K562 (cell line): ENCODE measurements at regions not wholly inside any gene's neighbourhood (a gene's known extent, or its start where the extent isn't known, plus 50 kb on each side); places are given as distances from the start of the nearest gene placed in this dataset.

Experiments
- ATAC-seq: fragments of 200-7000 bp; cut with Tn5 transposase; 3 replicates; pipeline ENCODE4 v1.9.1; 2020; ENCODE audit warnings: moderate library complexity
- BruUV-seq: library from RNA; stranded (reverse); fragments of 400-500 nt; replicated peaks from 2 replicates; lab custom pipeline; 2021; lab: Mats Ljungman, UMichigan
- CTCF ChIA-PET: fragments of 300-600 bp; formaldehyde crosslinking; extraction: SDS; loops from one replicate; lab custom pipeline; 2021; ENCODE audit warnings: low intra/inter-chr PET ratio; lab: Yijun Ruan, JAX
- POLR2A ChIA-PET: fragments of 300-600, 350-650 bp; sonication (Branson Sonifier 250); formaldehyde crosslinking; extraction: SDS; loops from one replicate; lab custom pipeline; 2021; ENCODE audit warnings: antibody characterized with exemption, inconsistent platforms; lab: Yijun Ruan, JAX
- DNase-seq, 4 experiments: peaks; one replicate each; pipeline versions ENCODE4 v3.0.0 to v3.0.0-alpha.2; 2011 to 2018; ENCODE audit warnings: low spot score in 3 of 4, mixed read lengths in 3 of 4; ENCODE audit errors: extremely low read depth in 1 of 4
- FAIRE-seq: peaks from 2 replicates; lab custom pipeline; 2011; peaks lifted over from hg19 to GRCh38; lab: Jason Lieb, UNC
- H2AFZ ChIP-seq: 2 replicates; pipeline ENCODE4 v1.6.0; 2011; ENCODE audit warnings: low read depth, low read length, control low read depth, inconsistent platforms
- H3K27ac ChIP-seq: fragments of 200-600 bp; 3 replicates; pipeline ENCODE4 v1.8.0; 2011; ENCODE audit warnings: low read depth, mild to moderate bottlenecking, control low read depth, inconsistent platforms, low read length, moderate library complexity, mixed read lengths; ENCODE audit errors: extremely low read depth
- H3K27me3 ChIP-seq, 2 experiments: fragments of 300-600 bp in 1 of 2; 2 replicates in 1 of 2; 3 replicates in 1 of 2; pipeline versions ENCODE4 v1.6.0 to v1.8.0; 2011; ENCODE audit warnings: inconsistent platforms in 2 of 2, low read length in 2 of 2, mild to moderate bottlenecking in 1 of 2, mixed read lengths in 1 of 2, moderate library complexity in 1 of 2; ENCODE audit not compliant: control insufficient read depth in 2 of 2, insufficient read depth in 2 of 2
- H3K36me3 ChIP-seq: fragments of 300-600 bp; 3 replicates; pipeline ENCODE4 v1.8.0; 2011; ENCODE audit warnings: mild to moderate bottlenecking, low read length, inconsistent platforms; ENCODE audit not compliant: control insufficient read depth, insufficient read depth
- H3K4me1 ChIP-seq, 2 experiments: fragments of 200-600 bp in 1 of 2; replicated peaks in 1 of 2; 2 replicates in 1 of 2; 3 replicates in 1 of 2; pipeline versions ENCODE4 v1.5.1 to v1.8.0; 2011; ENCODE audit warnings: inconsistent platforms in 2 of 2, low read length in 2 of 2, mild to moderate bottlenecking in 1 of 2, mixed read lengths in 1 of 2, moderate library complexity in 1 of 2; ENCODE audit not compliant: control insufficient read depth in 2 of 2, insufficient read depth in 2 of 2
- H3K4me2 ChIP-seq: 2 replicates; pipeline ENCODE4 v1.6.1; 2011; ENCODE audit warnings: low read length, control low read depth, inconsistent platforms, mixed read lengths; ENCODE audit not compliant: insufficient read depth
- H3K4me3 ChIP-seq: fragments of 200-600 bp; sonication (generic), shearing (Covaris generic); 2 replicates; pipeline ENCODE4 v1.5.1; 2016; ENCODE audit warnings: control low read depth, inconsistent platforms
- H3K79me2 ChIP-seq: fragments of 200-600 bp; 3 replicates; pipeline ENCODE4 v1.8.0; 2011; ENCODE audit warnings: low read length, inconsistent platforms; ENCODE audit not compliant: control insufficient read depth, insufficient read depth
- H3K9ac ChIP-seq, 2 experiments: 2 replicates each; pipeline versions ENCODE4 v1.6.0 to v1.6.1; 2011; ENCODE audit warnings: low read depth in 2 of 2, low read length in 2 of 2, control low read depth in 1 of 2, inconsistent platforms in 1 of 2, mild to moderate bottlenecking in 1 of 2, mixed read lengths in 1 of 2; ENCODE audit not compliant: insufficient read depth in 1 of 2
- H3K9me1 ChIP-seq: one replicate; pipeline ENCODE4 v1.6.0; 2011; ENCODE audit warnings: inconsistent platforms, mild to moderate bottlenecking, low read length, moderate library complexity; ENCODE audit not compliant: control insufficient read depth, insufficient read depth
- H3K9me3 ChIP-seq: replicated peaks from 2 replicates; pipeline ENCODE4 v1.5.1; 2011; ENCODE audit warnings: low read depth, low read length, inconsistent platforms; ENCODE audit not compliant: control insufficient read depth, insufficient read depth
- H4K20me1 ChIP-seq: replicated peaks from 2 replicates; pipeline ENCODE4 v1.6.1; 2011; ENCODE audit warnings: low read length, inconsistent platforms, mixed read lengths; ENCODE audit not compliant: control insufficient read depth, insufficient read depth
- BMI1 ChIP-seq: fragments of 150-350 bp; IDR thresholded peaks from 2 replicates; pipeline ENCODE4 v1.6.1; 2014; ENCODE audit warnings: low read length
- L3MBTL2 ChIP-seq: fragments of 450-650 bp; IDR thresholded peaks from 2 replicates; pipeline ENCODE4 v1.6.1; 2016; ENCODE audit warnings: mild to moderate bottlenecking, moderate library complexity
- RAD21 ChIP-seq, 2 experiments: fragments of 250-450 bp in 1 of 2; fragments of 450-650 bp in 1 of 2; sonication (Bioruptor Pico) in 1 of 2; formaldehyde crosslinking in 1 of 2; IDR thresholded peaks in 1 of 2; conservative IDR thresholded peaks in 1 of 2; 2 replicates each; pipeline versions ENCODE4 v1.4.0 to v1.8.0; 2020 to 2022; ENCODE audit warnings: mild to moderate bottlenecking in 2 of 2, moderate library complexity in 1 of 2
- SIX5 ChIP-seq, 2 experiments: IDR thresholded peaks; 2 replicates each; pipeline ENCODE4 v1.6.1; 2011; ENCODE audit warnings: low read length in 2 of 2, borderline replicate concordance in 1 of 2, low read depth in 1 of 2, mild to moderate bottlenecking in 1 of 2, moderate library complexity in 1 of 2; ENCODE audit not compliant: insufficient read depth in 1 of 2
- SRF ChIP-seq, 2 experiments: fragments of 250-450, 450-650 bp in 1 of 2; sonication (Bioruptor Pico) in 1 of 2; sonication (generic) in 1 of 2; formaldehyde crosslinking; IDR thresholded peaks; 2 replicates each; pipeline versions ENCODE4 v1.5.0 to v1.5.1; 2020 to 2022; ENCODE audit warnings: mild to moderate bottlenecking in 1 of 2, missing genetic modification reagents in 1 of 2
- SRSF9 ChIP-seq: fragments of 200-400 bp; formaldehyde crosslinking; IDR thresholded peaks from 2 replicates; pipeline ENCODE4 v1.6.1; 2017; ENCODE audit warnings: low read depth, low read length, borderline replicate concordance
- ZNF75A ChIP-seq: fragments of 450-650 bp; formaldehyde crosslinking; IDR thresholded peaks from 2 replicates; pipeline ENCODE4 v1.4.0; 2020; ENCODE audit warnings: mild to moderate bottlenecking
- ZNF785 ChIP-seq: fragments of 250-450 bp; sonication (Bioruptor Pico); IDR thresholded peaks from 2 replicates; pipeline ENCODE4 v1.4.0; 2020; ENCODE audit warnings: mild to moderate bottlenecking
- WGBS: fragments of 100-300 bp; shearing (Covaris generic); methylation state at CpG from one replicate; pipeline ENCODE4 v1.1.6; 2016; ENCODE audit warnings: low coverage, mixed read lengths; ENCODE audit not compliant: insufficient coverage; ENCODE audit errors: missing lambda C conversion rate; 5-methylcytosine and 5-hydroxymethylcytosine counted together
- in situ Hi-C: fragments of 300-500 bp; cut with MboI; formaldehyde crosslinking; loops from 4 replicates; pipeline ENCODE4 v1.15.0; 2018; ENCODE audit warnings: inconsistent platforms, mixed read lengths
- intact Hi-C: fragments of 100-400 bp; cut with micrococcal nuclease; formaldehyde crosslinking; loops from 2 replicates; pipeline ENCODE4 v1.14.2; 2022
- TF ChIP-seq, protein P1 (sequence below): IDR thresholded peaks from 2 replicates; pipeline ENCODE4 v1.6.1; 2011; ENCODE audit not compliant: insufficient read length; ENCODE audit errors: extremely low read depth

DNA sequence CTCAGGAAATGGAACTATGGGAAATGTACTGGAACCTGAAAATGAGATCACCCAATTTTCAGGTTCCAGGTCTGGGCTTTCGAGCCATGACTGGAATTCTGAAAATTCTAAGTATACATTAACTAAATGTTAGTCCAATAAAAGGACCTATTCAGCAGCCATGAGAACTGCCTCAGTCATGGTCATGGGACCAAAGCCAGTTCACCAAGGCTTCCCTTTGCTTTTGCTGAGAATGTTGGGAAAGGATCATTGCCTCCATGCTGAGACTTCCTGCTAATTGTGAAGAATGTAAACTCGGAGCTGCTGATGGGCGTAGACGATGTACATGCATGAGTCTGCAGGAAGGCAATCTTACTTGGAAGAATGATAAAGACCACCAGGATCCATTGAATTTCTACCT is 624.4 kb upstream of the SOX11 start:
- CTCF ChIA-PET, result no interaction called here
- no peak overlapping the region for H3K4me3 ChIP-seq
- H2AFZ ChIP-seq, result no peak overlapping the region
- FAIRE-seq, result no peak
- 0% methylated on average over 4 of the region's 4 CpGs for WGBS
- DNase-seq, result no peak
- TF ChIP-seq, protein P1, sequence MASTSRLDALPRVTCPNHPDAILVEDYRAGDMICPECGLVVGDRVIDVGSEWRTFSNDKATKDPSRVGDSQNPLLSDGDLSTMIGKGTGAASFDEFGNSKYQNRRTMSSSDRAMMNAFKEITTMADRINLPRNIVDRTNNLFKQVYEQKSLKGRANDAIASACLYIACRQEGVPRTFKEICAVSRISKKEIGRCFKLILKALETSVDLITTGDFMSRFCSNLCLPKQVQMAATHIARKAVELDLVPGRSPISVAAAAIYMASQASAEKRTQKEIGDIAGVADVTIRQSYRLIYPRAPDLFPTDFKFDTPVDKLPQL, result no peak
- TF ChIP-seq BMI1 (no peak), SRF (CRISPR knock-in tag; IDR thresholded peaks at IDR 0.05) (no peak), L3MBTL2 (no peak), RAD21 (CRISPR knock-in tag; conservative IDR thresholded peaks at IDR 0.05 in 1 of 2, IDR thresholded peaks at IDR 0.05 in 1 of 2) (no peak), ZNF785 (CRISPR knock-in tag) (no peak), SIX5 (IDR thresholded peaks at IDR 0.05; ENCODE audit: borderline replicate concordance in 1 of 2, insufficient read depth in 1 of 2, low read depth in 1 of 2, low read length in 2 of 2) (no peak), SRSF9 (no peak), ZNF75A (CRISPR knock-in tag) (no peak)
- TF ChIP-seq, all 486 proteins: peak for 0
- H3K9me1 ChIP-seq, result no peaks in the 10 kb centered on the region
- intact Hi-C loops (no loop called here), in situ Hi-C loops (no loop called here)
- no peaks in the 10 kb centered on the region for H3K4me1 ChIP-seq
- POLR2A ChIA-PET, result no interaction called here
- H3K4me2 ChIP-seq, result no peak overlapping the region
- H4K20me1 ChIP-seq, result no peaks in the 10 kb centered on the region
- no peaks in the 10 kb centered on the region for H3K36me3 ChIP-seq
- H3K27ac ChIP-seq, result no peak overlapping the region
- BruUV-seq, result no TSS peak
- H3K9me3 ChIP-seq, result no peaks in the 10 kb centered on the region
- ATAC-seq, result no peak
- H3K79me2 ChIP-seq, result no peaks in the 10 kb centered on the region
- no peaks in the 10 kb centered on the region for H3K27me3 ChIP-seq
- H3K9ac ChIP-seq, result no peak overlapping the region
